ENCODE measurements at regions not wholly inside any gene's neighbourhood (a gene's known extent, or its start where the extent isn't known, plus 50 kb on each side); places are given as distances from the start of the nearest gene placed in this dataset.
A peak's percentile ranks its signal among the peaks of the same experiment; 100 is the strongest.

DNA sequence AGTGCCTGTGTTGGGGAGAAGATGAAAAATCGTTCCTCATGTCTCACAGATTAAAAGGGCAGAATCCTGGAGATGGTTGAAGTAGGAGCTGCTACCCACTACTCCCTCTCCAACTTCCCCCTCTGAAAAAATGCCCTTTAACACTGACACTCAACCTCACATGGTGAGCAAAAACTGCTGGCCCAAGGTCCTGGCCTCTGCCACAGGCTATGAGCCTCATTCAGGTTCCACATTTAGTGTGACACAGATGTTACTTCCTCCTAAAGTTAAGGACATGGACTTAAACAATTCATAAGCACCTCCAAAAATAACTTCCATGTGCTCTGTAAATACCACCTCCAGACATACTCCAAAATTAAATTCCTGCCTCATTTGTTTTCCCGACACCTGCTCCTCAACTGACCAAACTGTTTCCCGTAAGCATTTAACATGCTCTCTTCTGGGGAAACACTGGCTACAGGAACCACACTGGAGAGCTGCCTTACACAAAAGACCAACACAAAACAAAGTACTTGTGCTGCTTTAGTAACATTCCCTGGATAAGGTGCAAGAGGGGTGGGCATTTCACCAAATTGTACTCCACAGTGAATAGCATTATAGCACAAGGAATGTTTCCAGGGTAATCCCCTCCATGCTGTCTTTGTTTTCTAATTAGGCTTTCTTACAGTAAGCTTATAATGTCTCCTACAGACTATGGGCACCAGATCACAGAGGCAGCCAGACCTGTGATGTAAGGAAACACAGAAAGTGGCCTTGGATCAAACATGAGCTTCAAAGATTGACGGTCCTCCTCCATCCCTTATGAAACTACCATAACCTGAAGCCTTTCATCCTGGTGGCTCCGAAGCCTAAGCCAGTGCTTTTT, 57.0 kb downstream of the PHLDA1 start:
- no peak for DNase-seq (ENCODE audit: low spot score)

DNA sequence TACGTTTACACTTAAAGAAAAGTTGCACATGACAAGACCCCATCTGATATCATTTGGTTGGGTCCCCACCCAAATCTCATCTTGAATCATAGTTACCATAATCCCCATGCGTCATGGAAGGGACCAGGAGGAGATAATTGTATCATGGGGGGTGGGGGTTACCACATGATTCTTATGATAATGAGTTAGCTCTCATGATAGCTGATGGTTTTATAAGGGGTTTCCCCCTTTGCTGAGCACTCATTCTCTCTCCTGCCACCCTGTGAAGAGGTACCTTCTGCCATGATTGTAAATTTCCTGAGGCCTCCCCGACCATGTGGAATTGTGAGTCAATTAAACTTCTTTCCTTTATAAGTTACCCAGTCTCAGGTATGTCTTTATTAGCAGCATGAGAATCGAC, 60.3 kb downstream of the PHLDA1 start:
- DNase-seq (ENCODE audit: low spot score) = no peak

DNA sequence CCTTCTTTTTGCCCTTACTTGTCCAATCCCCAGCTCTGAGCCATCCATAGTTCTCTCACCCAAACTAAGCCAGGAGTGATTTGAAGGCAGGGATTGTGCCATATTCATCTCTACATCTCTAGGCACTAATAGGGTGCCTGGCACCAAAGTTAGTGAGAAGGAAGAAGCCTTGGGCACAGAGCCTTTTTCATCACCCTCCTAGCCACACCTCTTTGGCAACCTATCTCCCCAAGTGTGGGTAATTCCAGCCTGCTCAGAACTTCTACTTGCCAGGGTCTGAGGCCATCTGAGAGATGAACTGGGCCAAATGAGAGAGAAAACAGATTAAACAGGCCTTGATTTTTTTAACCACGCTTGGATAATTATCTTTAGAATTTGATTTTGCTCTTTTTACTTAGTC, 61.3 kb downstream of the PHLDA1 start:
- no peak for DNase-seq (ENCODE audit: low spot score)

DNA sequence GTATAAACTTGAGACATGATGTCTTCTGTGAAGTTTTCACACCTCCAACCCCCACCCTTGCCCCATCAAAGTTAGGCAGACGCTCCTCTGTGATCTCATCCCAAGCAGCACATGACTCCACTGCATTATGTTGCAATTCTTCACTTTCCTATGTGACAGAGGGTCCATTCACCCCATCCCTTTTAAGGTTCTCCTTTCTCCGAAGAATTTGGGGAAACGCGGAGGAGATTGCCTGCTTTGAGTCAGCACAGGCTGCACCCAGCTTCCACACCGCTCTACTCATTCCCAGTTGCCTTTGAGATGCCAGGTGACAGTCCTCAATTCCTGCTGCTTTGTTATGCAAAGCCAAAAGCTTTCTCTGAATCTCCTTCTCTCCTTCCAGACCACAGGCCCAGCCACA, 61.8 kb downstream of the PHLDA1 start:
- DNase-seq (ENCODE audit: low spot score) = no peak

GRCh38 chr12:75965661-75966060, 65.9 kb downstream of the PHLDA1 start:
- DNase-seq (ENCODE audit: low spot score) = no peak

DNA sequence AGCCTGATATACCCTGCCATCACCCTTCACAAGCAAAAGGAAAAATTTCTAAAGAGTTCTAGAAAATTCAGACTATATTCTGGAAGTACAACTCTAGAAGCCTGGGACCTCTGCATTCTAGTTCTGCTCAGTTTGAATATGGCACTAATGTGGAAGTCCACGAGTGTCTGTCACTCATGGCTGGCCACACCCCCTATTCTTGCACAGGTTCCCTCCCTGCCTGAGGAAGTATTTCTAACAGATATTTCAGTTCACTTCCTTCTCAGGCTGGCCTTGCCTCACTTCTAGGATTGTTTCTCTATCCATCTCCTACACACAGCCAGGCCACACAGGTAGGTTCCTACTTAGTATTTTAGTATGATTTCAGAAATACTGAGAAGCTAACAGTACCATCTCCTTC, 67.4 kb downstream of the PHLDA1 start:
- peak; percentile 45 for DNase-seq (ENCODE audit: low spot score)

- no peak for DNase-seq (ENCODE audit: low spot score)
These were observed 69.7 kb downstream of the PHLDA1 start for GRCh38 chr12:75961878-75962277.

DNA sequence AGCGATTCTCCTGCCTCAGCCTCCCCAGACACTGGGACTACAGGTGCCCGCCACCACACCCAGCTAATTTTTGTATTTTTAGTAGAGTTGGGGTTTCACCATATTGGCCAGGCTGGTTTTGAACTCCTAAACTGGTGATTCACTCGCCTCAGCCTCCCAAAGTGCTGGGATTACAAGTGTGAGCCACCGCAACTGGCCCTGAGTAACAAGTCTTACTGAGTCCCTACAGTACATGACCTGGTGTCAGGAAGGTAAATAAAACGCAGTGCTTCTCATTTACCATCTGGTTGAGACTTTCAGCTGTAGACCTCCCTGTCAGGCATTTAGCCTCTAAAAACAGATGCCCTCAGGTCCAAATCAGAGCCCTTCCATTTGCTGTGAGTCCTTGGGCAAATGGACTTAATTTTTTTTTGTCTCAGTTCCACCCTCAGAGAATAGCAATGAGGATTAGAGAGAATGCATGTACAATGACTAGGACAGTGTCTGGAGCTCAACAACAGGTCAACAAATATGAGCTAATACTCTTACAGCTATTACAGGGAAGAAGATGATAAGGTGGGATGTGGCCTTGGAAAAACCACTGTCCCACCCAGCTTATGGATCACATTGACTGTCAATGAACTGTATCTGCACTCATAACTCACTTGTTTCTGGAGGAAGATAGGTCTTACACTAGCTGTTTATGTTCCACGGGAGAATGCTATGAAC, 70.5 kb downstream of the PHLDA1 start:
- no peak for DNase-seq (ENCODE audit: low spot score)

DNA sequence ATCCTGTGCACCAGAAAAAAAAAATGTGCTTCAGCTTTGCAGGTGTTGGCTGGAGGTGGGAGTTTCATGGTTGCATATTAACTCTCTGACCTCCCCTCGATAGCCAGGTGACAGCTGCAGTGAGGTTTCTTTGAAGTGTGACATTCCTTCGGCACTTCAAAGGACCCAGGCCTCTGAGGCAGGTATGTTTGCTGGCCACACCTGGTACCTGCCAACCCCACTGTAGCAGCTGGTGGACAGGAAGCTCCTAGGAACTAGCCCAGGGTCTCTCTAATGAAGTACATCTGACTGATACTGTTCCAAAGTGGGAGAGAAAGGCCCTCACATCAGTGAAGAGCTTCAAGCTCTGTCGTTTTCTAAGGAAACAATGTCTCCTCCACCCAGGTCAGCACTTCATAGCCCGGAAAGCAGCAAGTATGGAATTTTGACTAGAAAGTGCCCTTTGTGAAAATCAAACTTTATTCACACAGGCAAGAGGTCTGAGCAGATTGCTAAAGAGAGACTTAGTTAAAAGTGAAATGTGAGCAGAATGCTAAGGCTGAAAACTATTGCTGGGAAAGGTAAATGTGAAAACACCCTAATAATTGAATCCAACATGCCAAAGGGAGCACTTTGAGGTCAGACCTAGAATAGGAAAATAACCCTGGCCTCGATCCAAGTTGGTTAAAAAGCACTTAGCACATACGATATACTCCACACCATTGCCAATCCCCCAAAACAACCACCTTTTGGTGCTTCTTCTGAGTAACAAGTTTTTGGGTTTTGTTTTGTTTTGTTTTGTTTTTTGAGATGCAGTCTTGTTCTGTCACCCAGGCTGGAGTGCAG, 71.3 kb downstream of the PHLDA1 start:
- DNase-seq (ENCODE audit: low spot score) = no peak

DNA sequence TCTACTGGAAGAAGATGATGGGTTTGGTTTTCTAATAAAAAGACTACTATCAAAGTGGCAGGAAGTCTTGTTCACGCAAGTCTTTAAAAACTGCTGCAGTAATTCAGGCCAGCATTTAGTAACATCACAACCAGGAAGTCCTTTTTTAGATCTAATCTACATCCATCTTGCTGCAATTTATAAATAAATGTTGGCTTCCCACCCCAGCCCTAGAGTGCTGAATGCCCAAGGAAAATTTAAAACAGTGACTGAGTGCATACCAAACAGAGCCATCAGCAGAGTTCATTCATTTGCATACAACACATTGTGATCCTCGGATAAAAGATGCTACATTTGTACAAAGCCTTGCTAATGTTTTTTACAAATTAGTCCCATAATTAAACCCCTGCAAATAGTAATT, 72.1 kb downstream of the PHLDA1 start:
- DNase-seq (ENCODE audit: low spot score) = no peak

DNA sequence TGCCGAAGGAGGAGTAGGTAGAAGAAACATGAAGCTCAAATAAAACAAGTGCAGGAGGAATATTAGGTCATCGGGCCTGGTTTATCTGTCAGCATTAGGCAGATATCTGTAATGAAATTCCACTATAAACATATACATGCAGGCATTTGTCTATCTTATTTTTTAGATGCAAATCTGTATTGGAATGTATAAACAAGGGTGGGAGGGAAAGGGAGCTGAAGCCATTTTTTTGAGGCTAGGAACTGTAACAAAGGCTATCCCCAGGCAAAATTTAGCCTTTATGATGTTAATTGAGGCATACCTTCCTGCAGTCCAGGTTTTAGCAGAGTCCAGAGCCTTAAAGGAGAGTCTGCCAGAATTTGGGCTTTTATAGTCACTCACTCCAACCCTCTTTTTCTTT, 72.5 kb downstream of the PHLDA1 start:
- DNase-seq (ENCODE audit: low spot score) = no peak

DNA sequence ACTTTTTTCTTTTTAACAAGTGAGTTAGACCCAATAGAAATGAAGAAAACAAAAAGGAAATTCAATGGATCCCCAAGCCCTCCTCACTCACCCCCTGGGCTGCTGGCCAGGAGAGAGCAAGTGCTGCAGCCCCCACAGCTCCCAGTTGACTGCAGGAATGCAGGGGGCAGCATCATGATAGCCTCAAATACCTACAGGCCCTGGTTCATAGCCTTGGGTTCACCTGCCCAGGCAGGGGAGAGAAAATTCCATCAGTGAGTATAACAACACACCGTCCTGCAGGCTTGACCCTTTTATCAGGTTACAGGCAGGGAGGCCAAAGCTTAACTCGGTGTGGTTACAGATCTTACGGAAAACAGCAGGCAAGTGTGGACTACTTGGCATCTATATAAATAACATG, 76.3 kb downstream of the PHLDA1 start:
- DNase-seq (ENCODE audit: low spot score) = no peak

GRCh38 chr12:75954749-75955148, 76.8 kb downstream of the PHLDA1 start:
- no peak for DNase-seq (ENCODE audit: low spot score)

- no peak for DNase-seq (ENCODE audit: low spot score)
These were observed 77.5 kb downstream of the PHLDA1 start for GRCh38 chr12:75954041-75954440.

GRCh38 chr12:75953312-75953906, 78.2 kb downstream of the PHLDA1 start:
- DNase-seq (ENCODE audit: low spot score) = peak; percentile 28

GRCh38 chr12:75951399-75952278, 79.9 kb downstream of the PHLDA1 start:
- no peak for DNase-seq (ENCODE audit: low spot score)

DNA sequence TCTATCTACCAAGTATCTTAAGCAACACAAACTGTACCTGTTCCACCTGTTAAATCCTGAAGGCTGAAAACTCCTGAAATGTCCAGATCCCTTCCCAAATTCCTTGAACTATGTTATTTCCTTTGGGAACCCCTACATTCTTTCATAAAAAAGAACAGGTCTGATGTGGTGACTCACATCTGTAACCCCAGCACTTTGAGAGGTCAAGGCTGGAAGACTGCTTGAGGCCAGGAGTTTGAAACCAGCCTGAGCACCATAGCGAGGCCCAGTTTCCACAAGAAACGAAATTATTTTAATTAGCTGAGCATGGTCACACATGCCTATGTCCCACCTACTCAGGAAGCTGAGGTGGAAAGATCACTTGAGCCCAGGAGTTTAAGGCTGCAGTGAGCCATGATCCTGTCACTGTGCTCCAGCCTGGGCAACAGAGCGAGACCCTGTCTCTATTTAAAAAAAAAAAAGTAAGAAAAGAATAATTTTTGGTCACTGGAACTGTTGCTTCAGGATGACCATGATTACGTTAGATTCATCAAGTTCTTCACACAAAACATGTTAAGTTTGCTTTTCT, 84.3 kb downstream of the PHLDA1 start:
- no peak for DNase-seq (ENCODE audit: low spot score)

DNA sequence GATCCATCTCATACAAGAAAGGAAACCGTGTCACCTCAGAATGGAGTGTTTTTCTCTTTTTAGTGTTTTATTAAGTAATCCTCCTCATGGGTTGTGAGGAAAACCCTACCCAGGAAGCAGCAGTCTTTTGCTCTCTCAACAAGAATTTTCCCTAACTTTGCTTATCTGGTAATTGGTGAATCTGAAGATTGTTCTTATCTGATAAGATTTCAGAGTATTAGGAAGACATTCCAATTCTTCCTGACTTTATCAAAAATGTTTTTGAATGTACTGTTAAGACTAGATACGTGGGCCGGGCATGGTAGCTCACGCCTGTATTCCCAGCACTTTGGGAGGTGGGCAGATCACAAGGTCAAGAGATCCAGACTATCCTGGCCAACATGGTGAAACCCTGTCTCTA, 86.0 kb downstream of the PHLDA1 start:
- no peak for DNase-seq (ENCODE audit: low spot score)

- DNase-seq (ENCODE audit: low spot score) = no peak
These were observed 86.6 kb downstream of the PHLDA1 start for GRCh38 chr12:75944905-75945432.

- DNase-seq (ENCODE audit: low spot score) = no peak
These were observed 87.3 kb downstream of the PHLDA1 start for GRCh38 chr12:75944097-75944904.

All from Ammon's horn (tissue), 1 donor.